HG03103 (cell line): ENCODE measurements at regions not wholly inside any gene's neighbourhood (a gene's known extent, or its start where the extent isn't known, plus 50 kb on each side); places are given as distances from the start of the nearest gene placed in this dataset.

ENCODE experiments used
- ATAC-seq: cut with Tn5 transposase; IDR thresholded peaks from one replicate; pipeline ENCODE4 v1.9.1; 2021; ENCODE audit warnings: low read depth; ENCODE audit not compliant: unreplicated experiment

DNA sequence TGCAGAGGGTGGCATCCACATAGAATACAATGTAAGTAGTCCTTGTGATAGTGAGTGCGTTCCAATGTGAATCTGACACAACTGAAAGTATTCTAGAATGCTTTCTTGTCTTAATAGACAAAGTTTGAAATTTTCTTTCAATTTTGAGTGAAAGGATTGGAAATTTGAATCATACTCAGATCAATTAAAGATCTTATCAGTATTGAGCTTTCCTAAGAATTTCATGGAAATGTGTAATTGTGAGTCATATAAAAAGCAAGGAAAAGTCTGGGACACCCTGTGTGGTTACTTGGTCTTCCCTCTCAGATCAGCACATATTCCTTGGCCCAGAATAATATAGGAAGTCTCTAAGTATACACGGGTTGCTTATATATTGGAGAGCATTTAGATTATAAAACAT, 99.1 kb downstream of the MBL2 start:
- ATAC-seq, result no peak

DNA sequence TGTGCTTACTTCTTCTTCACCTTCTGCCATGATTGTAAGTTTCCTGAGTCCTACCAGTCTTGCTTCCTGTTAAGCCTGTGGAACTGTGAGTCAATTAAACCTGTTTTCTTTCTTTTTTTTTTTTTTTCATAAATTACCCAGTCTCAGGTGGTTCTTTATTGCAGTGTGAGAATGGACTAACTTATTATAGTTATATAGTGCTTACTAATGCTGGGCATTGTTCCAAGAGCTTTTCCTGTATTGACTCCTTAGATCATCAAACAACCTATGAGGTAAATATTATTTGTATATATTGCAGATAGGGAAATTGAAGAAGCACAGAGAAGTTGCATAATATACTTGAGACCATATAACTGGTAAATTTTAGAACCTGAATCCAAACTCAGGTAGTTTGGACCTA, 98.1 kb downstream of the MBL2 start:
- ATAC-seq, result no peak

GRCh38 chr10:52677086-52677485, 95.5 kb downstream of the MBL2 start:
- ATAC-seq, result no peak

DNA sequence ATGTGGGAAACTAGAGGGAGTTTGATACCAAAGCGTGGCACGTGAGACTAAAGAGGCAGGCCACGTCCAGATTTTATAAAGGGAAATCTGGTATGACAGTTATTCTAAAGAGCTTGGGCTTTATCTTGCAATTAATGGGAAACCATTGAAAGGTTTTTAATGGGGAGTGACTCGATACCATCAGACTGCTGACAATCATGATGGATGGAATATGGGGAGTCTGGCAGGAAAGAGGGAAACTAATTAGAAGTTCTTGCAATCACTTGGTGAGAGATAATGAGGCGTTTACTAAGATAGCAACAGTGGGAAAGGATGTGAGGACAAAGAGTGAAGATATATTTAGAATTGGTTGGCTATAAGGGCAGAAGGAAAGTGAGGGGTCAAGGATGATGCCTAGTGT, 94.0 kb downstream of the MBL2 start:
- ATAC-seq, result no peak

GRCh38 chr10:52679117-52679516, 93.5 kb downstream of the MBL2 start:
- no peak for ATAC-seq

GRCh38 chr10:52682766-52683165, 89.8 kb downstream of the MBL2 start:
- no peak for ATAC-seq

GRCh38 chr10:52683776-52684175, 88.8 kb downstream of the MBL2 start:
- ATAC-seq, result no peak

DNA sequence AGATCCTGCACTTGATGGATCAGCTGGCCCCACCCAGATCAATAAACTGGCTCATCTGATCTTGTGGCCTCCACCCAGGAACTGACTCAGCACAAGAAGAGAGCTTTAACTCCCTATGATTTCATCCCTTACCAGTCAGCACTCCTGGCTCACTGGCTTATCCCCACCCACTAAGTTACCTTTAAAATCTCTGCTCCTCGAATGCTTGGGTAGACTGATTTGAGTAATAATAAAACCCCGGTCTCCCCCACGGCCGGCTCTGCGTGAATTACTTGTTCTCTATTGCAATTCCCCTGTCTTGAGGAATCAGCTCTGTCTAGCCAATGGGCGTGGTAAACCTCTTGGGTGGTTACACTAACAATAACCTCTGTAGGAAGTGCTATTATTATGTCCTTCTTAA, 83.7 kb downstream of the MBL2 start:
- no peak for ATAC-seq

- ATAC-seq, result no peak
These were observed 76.4 kb downstream of the MBL2 start for GRCh38 chr10:52696232-52696631.

DNA sequence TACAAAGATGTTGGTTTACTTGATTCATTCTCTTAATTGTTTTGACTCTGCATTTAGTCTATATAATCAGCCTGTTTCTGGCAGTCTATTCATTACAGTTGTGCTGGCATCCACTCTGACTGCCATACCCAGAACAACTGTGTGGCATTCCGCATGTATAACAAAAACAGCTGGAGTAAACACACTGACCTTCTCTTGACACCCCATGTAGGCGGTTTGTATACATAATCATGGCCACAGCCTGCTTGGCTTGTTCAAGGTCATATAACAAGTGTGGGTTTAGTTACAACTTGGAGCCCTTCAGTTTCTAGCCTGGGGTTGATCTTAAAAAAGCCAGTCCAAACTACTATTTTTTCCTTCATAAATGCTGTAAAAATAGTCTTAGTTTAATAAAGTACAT, 70.9 kb downstream of the MBL2 start:
- no peak for ATAC-seq

- no peak for ATAC-seq
These were observed 69.1 kb downstream of the MBL2 start for GRCh38 chr10:52703451-52703850.

DNA sequence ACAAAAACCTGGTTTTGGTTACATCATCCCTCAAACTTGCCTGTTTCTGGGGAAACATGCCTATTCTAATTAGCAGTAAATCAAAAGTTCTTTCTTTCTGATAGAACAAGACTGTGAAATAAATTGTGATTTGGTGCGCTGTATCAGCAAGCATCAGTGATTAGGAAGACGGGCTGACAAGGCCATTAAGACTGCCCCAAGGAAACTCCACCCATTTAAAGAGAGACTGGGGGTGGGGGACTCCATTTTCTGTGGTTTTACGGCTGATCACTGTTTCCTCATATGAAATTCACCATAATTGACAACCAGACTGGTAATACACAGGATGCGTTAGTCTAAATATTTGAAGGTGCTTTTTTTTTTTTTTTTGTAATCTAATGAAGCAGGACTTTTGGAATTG, 68.7 kb downstream of the MBL2 start:
- ATAC-seq, result no peak

DNA sequence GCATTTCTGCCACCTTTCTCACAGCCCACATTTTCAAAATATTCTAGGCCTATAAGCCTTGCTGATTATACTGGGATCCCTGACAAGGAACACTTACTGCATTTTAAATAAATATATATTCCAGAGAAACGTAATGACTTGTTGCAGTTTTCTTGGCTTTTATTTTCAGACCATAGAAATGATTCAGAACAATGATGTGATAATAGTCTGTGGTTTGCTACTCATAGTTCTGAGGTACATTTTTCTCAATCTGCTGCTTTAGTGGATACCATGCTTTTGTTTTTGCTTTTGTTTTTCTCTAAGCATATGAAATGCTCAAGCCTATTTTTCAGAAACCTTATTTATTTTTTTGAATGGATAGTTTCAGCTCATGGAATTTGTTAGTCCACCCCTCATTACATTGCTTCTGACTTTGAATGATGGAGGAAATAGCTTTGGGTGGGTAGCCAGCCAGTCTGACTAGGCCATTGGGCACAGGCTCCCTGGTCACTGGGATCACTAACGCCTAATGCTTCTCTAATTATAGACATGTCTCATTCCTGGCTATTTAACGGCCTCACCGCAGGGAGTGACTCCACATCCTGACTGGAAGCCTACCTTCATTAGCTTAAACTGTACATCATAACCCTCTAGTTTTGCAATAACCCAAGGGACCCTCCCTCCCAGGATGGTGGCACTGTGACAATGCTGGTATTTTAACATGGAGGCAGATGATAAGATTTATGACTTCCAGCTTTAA, 66.1 kb downstream of the MBL2 start:
- no peak for ATAC-seq
